ENCODE measurements at regions not wholly inside any gene's neighbourhood (a gene's known extent, or its start where the extent isn't known, plus 50 kb on each side); places are given as distances from the start of the nearest gene placed in this dataset.
A peak's percentile ranks its signal among the peaks of the same experiment; 100 is the strongest.
"Not testable (repeated sequence)": the region's sequence is repeated elsewhere in the genome, so short reads cannot be mapped to it uniquely, and the experiment has no call there.

DNA sequence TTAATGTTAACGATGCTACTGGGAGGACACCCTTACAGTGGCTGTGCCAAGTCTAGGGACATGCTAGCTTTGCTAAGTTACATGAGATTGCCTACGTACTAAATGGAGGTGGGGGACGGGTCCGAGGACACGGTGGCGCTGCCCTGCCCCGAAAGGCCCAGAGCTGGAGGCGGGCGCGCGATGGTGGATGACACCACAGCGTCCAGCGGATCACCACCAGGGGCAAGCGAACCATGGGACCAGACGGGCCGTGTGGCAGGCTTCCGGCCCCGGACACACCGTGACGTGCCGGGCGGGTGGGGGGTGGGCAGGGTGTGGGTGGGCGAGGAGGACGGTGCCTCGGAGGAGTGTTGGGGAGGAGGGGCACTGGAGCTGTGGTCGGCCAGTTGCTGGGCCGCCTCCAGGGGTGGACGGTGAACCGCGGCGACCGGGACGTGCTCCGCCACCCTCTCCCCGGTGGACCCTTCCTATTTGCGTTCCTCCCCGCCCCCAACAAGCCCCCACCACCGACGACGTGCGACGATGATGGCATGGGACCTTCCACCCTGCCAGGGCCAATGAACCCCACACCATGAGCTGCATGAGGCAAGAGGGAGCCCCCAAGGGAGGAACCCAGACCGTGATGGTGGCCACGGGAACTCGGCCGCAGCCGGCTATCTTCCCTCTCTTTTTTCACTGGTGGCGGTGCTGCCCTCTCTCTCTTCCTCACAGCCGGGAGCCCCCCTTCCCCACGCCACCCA lies 773.3 kb upstream of the DEFB115 start:
- no peak for DNase-seq (ENCODE audit: low read depth)

DNA sequence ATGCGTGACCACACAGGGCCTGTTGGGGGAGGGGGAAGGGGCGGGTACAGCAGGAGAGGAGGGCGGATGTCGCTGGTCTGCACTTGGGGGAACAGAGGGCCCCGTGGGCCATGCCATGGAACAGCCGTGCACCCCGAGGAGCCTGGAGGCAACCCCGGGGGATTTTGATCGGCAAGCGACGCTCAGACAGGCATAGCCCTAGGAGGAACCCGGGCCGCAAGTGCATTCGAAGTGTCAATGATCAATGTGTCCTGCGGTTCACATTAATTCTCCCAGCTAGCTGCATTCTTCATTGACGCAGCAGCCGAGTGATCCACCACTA lies 772.8 kb upstream of the DEFB115 start:
- DNase-seq (ENCODE audit: low read depth) = no peak

DNA sequence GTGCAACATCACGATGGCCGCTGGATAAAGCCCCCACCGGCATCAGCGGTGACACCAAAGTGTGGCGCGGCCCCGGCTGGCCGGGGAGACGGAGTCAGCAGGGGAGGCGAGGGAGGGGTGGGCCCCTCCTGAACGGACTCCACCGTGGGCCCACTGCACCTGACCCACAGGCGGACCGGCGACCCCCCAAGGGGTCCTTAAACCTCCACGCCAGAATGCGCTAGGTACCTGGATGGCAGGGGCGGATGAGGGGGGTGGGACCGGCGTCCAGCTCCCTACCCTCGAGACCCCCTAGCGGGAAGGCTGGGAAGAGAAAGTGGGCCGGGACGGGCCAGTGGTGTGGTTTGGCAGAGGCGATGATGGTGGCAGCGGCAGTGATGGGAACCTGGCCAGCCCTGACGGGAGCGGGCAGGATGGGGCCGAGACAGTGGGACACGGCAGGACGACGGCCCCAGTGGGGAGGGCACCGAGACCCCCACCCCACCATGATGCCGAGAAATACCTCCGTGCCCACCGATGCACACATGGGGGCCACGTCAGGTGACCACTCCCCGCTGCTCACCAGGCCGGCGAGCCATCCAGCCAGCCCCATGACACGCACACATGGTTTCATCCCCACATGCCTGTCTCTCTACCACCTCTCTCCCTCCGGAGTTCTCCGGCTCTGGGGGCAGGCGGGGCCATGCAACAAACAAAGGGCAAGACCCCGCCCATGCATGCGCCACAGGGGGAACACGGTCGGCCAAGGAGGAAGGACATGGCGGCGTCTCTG lies 771.9 kb upstream of the DEFB115 start:
- DNase-seq (ENCODE audit: low read depth) = no peak

DNA sequence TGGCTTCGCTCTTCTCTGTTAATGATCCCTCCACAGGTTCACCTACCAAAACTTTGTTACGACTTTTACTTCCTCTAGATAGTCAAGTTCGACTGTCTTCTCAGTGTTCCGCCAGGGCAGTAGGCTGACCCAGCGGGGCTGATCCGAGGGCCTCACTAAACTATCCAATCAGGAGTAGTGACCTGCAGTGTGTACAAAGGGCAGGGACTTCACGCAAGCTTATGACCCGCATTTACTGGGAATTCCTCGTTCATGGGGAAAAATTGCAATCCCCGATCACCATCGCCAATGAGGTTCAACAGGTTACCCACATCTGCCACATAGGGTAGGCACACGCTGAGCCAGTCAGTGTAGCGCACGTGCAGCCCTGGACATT lies 771.4 kb upstream of the DEFB115 start:
- no peak for DNase-seq (ENCODE audit: low read depth)

DNA sequence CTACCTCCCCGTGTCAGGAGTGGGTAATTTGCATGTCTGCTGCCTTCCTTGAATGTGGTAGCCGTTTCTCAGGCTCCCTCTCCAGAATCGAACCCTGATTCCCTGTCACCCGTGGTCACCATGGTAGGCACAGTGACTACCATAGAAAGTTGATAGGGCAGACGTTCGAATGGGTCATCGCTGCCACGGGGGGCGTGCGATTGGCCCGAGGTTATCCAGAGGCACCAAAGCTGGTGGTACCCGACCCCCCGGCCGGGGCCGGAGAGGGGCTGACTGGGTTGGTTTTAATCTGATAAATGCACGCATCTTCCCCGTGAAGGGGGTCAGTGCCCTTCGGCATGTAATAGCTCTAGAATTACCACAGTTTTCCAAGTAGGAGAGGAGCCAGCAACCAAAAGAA lies 770.0 kb upstream of the DEFB115 start:
- DNase-seq (ENCODE audit: low read depth) = not testable (repeated sequence)

DNA sequence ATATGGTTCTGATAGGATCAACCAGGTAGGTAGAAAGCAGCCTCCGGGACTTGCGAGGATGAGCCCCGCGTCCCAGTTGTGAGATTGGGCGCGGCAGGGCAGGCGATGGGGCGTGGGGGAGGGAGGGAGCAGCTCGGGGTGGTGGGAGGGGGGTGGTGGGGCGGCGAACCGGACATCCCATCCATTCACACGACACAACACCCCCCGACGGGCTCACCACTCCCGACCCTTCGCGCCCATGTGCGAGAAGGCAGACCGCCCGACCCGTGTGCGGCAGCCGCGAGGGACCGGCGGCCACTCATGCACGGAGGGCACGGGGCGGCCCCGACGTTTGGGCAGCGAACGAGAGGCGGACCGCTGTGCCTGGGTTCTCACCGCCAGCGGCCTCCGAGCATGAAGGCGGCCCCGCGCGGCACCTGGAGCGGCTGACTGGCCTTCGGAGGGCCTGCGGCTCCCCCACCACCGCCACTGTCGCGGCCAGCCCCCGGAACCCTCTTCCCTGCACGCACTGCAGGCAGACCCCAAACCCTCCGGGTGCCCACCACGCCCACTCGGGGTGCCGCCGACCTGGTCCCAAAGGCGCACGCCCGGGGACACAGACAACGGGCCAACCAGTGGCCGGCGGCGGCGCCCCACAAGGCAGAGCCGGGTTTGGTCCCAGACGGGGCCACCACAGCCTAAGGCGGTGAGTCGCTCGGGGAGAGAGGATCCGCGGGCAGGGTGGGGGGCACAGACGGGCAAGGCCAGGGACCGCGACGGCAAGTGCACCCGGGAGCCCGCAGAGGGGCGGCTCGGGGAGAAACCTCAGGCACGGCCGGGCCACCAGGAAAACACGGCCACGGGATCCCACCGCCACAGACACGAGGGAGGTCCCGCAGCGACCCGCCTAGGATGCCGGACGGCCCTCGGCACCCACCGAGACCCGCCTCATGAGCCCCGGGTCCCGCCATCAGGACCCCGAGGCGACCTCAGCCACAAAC lies 769.2 kb upstream of the DEFB115 start:
- DNase-seq (ENCODE audit: low read depth) = no peak

DNA sequence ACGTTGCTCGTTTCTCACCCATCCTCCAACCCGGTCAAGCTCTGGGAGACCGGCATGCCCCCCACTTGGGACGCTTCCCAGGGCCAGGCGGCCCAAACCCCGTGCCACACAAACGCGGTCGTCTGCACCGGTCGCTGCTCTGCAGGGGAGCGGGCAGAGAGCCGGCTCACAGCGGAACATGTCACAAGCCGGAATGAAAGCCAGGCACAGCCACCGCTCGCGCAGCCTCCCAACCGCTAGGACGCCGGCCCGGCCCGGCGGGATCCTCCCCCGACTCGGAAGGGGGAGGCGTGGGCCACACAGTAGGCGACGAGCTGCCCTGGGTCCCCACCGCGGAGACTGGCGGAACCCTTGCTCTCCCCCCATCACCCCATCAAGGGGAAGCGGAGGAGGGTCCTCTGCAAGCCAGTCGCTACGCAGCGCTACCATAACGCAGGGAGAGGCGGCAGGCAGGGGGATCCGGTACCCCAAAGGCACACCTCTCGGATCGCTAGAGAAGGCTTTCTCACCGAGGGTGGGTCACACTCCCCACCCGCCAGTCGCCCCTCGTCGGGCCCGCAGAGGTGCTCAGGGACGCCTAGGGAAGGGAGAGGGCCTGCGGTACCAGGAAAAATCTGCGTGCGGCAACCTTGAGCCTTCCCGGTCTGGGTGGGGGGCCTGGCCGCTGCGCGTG lies 768.4 kb upstream of the DEFB115 start:
- no peak for DNase-seq (ENCODE audit: low read depth)

DNA sequence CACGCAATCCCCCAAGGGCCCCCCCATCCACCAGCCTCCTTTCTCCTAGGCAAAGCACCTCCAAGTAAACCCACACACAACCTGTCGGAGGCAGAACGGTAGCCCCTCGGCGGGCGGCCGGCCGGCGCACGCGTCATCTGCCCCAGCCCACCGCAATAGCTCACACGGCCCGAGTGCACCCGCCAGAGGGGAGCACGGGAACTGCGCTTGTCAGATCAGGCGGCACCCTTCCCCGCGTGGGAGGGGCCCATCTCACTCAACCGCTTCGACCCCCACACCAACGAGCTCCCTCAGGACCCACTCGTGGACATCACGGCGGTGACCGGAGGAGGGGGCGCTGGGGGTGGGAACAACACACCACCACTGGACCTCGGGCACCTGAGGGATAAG lies 767.9 kb upstream of the DEFB115 start:
- DNase-seq (ENCODE audit: low read depth) = no peak

DNA sequence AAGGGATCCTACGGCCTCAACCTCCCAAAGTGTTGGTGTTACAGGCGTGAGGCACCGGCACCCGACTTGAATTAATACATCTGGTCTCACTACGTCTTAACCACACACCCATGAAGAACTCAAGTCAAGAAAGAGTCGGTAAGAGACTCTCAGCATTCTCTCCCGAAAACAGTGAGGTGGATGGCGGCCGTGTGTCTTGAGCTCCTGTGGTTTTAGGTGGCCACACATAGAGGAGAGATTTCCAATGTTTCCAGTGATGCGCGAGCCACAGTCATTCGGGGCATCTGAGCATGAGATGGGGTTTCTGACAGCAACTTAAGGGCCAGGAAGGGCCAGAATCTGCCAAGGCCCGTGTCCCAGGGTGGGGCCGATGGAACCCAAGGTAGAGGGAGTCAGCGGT lies 766.4 kb upstream of the DEFB115 start:
- DNase-seq (ENCODE audit: low read depth) = no peak

DNA sequence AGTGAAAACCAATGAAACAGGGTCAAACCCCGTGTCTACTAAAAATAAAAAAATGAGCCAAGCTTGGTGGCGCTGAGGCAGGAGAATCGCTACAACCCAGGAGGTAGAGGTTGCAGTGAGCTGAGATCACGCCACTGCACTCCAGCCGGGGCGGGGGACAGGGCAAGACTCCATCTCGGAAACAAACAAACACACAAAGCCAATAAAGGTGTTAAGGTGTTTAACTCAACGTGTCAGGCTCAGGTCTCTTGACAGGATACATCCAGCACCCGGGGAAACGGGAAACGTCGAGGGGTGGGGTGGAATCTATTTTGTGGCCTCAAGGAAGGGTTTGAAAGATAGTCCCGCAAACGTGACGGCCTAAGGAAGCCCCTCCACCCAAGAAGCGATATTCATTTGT lies 760.8 kb upstream of the DEFB115 start:
- not testable (repeated sequence) for DNase-seq (ENCODE audit: low read depth)

DNA sequence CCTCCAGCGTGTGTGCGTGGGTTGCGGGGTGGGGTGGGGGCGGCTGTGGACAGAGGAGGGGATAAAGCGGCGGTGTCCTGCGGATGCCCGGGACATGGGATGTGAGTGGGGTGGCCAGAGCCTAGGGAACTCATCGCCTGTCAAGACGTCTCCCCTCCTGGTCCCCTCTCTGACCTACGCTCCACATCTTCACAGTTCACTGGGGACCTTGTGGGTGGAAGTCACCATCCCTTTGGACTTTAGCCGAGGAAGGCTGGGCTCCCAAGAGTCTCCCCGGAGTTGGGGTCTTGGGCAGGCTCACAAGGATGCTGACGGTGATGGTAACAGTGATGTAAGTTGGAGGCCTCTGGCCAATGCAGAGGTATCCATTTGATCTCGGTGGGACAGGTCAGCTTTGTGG lies 760.3 kb upstream of the DEFB115 start:
- DNase-seq (ENCODE audit: low read depth) = not testable (repeated sequence)

DNA sequence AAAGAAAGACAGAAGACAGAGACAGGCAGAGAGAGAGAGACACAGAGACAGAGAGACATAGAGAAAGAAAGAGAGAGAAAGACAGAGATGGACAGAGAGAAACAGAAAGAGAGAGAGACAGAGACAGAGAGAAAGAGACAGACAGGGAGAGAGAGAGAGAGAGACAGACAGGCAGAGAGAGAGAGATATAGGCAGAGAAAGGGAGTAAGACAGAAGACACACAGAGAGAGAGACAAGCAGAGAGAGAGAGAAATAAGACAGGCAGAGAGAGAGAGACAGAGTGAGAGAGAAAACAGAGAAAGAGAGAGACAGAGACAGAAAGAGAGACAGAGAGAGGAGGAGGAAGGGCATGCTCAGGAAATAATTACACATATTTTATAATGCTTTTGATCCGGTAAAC lies 758.3 kb upstream of the DEFB115 start:
- DNase-seq (ENCODE audit: low read depth) = no peak

DNA sequence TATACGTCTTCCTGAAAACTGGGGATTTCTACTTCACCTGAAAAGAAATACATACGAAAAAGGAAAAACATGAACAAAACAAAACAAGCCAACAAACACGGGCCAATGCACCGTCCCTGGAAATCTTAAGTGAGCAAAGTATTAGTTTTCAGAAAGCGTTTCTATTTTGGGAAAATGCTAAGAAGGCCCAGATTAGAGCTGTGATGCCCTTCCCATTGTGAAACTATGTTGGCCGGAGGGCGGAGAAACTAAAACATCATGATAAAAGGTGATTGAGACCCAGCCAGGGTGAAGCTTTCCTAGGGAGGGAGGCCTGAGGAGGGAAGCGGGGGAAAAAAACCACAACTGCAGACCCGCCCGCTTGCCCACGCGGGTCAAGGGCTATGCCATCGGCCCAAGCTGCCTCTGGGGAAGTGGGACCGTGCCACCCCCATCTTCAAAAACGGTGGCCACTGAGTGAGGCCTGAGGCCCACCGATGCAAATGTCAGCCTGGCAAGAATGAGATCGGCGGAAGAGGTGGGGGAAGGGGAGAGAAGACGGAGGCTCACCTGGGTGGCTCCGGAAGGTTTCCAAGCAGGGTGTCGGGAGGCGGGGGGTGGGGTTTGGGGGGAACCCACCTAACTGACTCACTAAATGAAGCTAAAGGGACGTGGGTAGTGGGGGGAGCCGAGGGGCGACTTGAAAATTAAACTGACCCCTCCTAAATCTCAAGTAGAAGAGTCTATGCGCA lies 757.6 kb upstream of the DEFB115 start:
- not testable (repeated sequence) for DNase-seq (ENCODE audit: low read depth)

DNA sequence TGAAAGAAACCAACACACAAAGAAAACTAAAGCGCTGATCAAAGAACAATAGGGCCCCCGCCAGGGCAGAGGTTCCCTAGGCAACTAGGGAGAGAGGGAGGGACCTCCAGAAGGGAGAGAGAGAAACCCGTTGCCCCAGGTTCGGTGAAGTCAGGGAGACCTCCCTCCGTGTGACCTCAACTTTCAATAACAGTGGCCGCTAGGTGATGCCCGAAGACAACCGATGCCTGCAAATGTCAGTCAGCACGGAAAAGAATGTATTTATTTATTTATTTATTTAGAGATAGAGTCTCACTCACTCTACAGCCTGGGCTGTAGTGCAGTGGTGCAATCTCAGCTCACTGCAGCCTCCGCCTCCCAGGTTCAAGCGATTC lies 757.0 kb upstream of the DEFB115 start:
- DNase-seq (ENCODE audit: low read depth) = peak; percentile 6

DNA sequence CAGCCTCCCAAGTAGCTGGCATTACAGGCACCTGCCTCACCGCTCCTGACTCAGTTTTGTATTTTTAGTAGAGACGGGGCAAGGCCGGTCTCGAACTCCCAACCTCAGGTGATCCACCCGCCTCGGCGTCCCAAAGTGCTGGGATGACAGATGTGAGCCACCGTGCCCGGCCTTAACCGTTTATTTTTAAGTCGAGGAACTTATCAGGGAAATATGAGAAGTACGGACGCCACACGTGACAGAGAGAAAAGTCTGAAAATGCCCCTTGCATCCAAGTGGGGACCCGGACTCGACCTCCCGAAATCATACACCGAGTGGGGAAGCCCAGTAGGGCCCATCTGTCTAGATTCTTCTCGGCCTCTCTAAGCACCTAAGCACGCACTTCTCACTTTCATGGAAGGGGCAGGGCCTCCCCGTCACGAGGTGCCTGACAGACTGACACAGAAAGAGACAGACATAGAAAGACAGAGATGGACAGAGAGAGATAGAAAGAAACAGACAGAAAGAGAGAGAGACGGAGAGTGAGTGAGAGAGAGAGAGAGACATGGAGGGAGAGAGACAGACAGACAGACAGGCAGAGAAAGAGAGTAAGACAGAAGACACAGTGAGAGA lies 756.5 kb upstream of the DEFB115 start:
- no peak for DNase-seq (ENCODE audit: low read depth)

DNA sequence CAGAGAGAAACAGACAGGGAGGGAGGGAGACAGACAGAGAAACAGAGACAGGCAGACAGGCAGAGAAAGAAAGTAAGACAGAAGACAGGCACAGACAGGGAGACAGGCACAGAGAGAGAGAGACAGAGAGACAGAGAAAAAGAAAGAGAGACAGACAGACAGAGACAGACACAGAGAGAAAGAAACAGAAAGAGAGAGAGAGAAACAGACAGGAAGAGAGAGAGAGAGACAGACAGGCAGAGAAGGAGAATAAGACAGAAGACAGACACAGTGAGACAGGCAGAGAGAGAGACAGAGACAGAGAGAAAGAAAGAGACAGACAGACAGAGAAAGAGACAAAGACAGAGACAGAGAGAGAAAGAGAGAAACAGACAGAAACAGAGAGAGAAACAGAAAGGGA lies 754.8 kb upstream of the DEFB115 start:
- peak; percentile 0 for DNase-seq (ENCODE audit: low read depth)

DNA sequence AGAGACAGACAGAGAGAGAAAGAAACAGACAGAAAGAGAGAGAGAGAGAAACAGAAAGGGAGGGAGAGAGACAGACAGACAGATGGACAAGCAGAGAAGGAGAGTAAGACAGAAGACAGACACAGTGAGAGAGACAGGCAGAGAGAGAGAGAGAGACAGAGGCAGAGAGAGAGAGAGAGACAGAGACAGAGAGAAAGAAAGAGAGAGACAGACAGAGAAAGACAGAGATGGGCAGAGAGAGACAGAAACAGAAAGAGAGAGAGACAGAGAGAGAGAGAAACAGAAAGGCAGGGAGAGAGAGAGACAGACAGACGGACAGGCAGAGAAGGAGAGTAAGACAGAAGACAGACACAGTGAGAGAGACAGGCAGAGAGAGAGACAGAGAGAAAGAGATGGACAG lies 754.3 kb upstream of the DEFB115 start:
- DNase-seq (ENCODE audit: low read depth) = not testable (repeated sequence)

DNA sequence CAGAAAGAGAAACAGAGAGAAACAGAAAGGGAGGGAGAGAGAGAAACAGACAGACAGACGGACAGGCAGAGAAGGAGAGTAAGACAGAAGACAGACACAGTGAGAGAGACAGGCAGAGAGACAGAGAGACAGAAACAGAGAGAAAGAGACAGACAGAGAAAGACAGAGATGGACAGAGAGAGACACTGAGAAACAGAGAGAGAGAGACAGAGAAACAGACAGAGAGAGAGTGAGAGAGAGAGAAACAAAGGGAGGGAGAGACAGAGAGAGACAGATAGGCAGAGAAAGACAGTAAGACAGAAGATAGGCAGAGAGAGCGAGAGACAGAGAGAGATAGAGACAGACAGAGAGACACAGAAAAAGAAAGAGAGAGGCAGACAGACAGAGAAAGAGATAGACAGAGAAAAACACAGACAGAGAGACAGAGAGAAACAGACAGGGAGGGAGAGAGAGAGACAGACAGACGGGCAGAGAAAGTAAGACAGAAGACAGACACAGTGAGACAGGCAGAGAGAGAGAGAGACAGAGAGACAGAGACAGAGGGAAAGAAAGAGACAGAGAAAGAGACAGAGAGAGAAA lies 753.4 kb upstream of the DEFB115 start:
- DNase-seq (ENCODE audit: low read depth) = no peak

DNA sequence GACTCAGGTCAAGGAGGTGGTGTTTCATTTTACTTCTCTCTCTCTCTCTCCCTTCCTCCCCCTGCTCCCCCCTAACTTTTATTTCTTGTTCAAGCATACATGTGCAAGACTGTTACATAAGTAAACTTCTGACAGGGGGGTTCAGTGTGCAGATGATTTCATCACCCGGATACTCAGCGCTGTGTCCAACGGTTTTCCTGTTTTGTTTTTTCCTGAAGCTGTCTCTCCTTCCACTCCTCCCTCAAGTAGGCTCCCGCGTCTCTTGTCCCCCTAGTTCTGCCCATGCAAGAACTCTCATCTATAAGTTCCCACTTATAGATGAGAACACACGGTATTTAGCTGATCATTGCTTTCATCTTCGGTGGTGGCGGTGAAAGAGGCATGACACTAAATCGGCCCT lies 751.9 kb upstream of the DEFB115 start:
- DNase-seq (ENCODE audit: low read depth) = no peak

DNA sequence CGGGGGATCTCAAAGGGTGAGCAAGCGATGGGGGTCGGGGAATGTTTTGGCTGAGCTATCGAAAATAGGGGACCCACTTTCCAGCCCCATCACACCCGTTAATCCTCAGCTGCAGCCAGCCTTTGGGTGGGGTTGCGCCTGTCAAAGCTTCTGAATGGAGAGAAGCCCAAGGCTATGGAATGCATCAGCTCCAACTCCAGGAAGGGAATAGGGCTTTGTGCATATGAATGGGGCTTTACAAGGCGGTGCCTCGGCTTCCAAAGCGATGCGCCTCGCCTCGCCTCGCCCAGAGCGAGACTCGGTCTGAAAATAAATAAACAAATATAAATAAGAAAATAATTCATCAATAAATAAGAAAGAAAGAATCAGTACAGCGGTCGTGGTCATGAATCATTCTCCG lies 751.4 kb upstream of the DEFB115 start:
- DNase-seq (ENCODE audit: low read depth) = no peak

DNA sequence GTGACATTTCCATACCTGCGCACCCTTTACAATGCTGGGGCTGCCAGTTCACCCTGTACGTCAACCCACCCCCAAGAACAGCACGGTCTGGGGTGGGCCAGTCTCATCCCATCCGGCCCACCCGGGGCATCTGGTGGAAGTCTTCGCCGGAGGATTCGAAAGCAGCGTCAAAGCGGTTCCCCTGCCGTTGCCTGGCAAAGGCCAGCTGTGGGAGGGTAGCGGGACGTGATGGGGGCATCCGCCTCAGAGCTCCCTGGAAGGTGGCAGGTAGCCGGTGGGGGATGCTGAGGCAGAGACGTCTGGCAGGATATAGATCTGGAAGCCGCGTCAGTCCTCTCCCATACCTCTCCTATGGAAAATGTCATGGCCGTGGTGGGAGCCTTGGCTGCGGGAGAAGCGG lies 749.1 kb upstream of the DEFB115 start:
- not testable (repeated sequence) for DNase-seq (ENCODE audit: low read depth)
